Tibial nerve (tissue), 3 donors: ENCODE measurements at regions not wholly inside any gene's neighbourhood (a gene's known extent, or its start where the extent isn't known, plus 50 kb on each side); places are given as distances from the start of the nearest gene placed in this dataset.

ENCODE experiments used
- POLR2A ChIP-seq, 2 donors: fragments of 450-650 bp; IDR thresholded peaks; one replicate each; pipeline ENCODE4 v1.6.1; 2017; ENCODE audit warnings: antibody characterized with exemption in 2 of 2, mild to moderate bottlenecking in 2 of 2, moderate library complexity in 2 of 2
- TF ChIP-seq, protein P1 (sequence below), 5 experiments: fragments of 200-600 bp in 3 of 5; fragments of 450-650 bp in 2 of 5; sonication (generic) in 3 of 5; IDR thresholded peaks; one replicate each; pipeline ENCODE4 v1.5.1; 2016 to 2019; ENCODE audit warnings: antibody characterized with exemption in 5 of 5, mild to moderate bottlenecking in 3 of 5, moderate library complexity in 2 of 5

DNA sequence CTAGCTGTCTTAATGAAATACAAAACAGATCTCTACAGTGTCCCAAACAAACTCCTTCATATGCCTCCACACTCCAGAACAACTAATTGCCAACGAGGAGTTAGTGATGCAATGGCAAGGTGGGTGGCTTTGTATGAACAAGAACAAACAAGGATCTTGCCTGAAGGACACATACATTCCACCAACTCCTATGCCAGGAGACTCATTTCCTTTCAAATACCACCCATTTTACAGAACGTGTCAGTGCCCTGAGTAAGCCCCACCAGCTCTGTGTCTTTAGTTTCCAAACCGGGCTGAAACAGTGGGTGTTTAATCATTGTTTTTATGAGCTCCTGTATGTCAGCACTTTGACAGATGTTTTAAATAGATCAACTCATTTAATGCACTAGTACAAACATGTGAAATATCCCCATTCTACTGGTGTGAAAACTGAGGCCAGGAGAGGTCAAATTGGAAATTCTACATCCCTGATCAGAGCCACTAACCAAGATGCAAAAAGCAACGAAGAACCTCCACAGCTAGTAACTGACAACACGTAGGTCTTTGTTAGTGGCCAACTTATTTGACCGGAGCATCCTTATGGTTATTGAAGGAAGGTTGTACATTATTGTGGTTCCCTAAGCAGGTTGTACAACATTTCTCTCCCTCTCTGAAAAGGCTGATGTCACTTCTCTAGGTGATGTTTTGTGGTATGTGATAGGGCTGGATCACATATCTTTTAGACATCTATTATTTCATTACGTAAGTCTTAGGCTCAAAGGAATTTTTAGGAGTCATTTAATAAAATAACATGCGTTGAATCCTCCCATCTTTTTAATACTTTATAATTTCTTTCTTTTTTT lies 534.9 kb upstream of the TNP1 start:
- TF ChIP-seq, protein P1, sequence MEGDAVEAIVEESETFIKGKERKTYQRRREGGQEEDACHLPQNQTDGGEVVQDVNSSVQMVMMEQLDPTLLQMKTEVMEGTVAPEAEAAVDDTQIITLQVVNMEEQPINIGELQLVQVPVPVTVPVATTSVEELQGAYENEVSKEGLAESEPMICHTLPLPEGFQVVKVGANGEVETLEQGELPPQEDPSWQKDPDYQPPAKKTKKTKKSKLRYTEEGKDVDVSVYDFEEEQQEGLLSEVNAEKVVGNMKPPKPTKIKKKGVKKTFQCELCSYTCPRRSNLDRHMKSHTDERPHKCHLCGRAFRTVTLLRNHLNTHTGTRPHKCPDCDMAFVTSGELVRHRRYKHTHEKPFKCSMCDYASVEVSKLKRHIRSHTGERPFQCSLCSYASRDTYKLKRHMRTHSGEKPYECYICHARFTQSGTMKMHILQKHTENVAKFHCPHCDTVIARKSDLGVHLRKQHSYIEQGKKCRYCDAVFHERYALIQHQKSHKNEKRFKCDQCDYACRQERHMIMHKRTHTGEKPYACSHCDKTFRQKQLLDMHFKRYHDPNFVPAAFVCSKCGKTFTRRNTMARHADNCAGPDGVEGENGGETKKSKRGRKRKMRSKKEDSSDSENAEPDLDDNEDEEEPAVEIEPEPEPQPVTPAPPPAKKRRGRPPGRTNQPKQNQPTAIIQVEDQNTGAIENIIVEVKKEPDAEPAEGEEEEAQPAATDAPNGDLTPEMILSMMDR (IDR thresholded peaks at IDR 0.05): no peak
- TF ChIP-seq POLR2A (IDR thresholded peaks at IDR 0.05): no peak
